GM19397 (cell line): ENCODE measurements at regions not wholly inside any gene's neighbourhood (a gene's known extent, or its start where the extent isn't known, plus 50 kb on each side); places are given as distances from the start of the nearest gene placed in this dataset.
"Not testable (repeated sequence)": the region's sequence is repeated elsewhere in the genome, so short reads cannot be mapped to it uniquely, and the experiment has no call there.

Experiments used
- ATAC-seq: cut with Tn5 transposase; IDR thresholded peaks from one replicate; pipeline ENCODE4 v1.9.1; 2021; ENCODE audit warnings: mild to moderate bottlenecking, moderate library complexity; ENCODE audit not compliant: unreplicated experiment

DNA sequence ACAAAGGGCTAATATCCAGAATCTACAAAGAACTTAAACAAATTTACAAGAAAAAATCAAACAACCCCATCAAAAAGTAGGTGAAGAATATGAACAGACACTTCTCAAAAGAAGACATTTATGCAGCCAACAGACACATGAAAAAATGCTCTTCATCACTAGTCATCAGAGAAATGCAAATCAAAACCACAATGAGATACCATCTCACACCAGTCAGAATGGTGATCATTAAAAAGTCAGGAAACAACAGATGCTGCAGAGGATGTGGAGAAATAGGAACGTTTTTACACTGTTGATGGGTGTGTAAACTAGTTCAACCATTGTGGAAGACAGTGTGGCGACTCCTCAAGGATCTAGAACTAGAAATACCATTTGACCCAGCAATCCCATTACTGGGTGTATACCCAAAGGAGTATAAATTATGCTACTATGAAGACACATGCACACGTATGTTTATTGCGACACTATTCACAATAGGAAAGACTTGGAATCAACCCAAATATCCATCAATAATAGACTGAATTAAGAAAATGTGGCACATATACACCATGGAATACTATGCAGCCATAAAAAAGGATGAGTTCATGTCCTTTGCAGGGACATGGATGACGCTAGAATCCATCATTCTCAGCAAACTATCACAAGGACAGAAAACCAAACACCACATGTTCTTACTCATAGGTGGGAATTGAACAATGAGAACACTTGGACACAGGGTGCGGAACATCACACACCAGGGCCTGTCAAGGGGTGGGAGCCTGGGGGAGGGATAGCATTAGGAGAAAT, 241.5 kb downstream of the KCNRG start:
- not testable (repeated sequence) for ATAC-seq

DNA sequence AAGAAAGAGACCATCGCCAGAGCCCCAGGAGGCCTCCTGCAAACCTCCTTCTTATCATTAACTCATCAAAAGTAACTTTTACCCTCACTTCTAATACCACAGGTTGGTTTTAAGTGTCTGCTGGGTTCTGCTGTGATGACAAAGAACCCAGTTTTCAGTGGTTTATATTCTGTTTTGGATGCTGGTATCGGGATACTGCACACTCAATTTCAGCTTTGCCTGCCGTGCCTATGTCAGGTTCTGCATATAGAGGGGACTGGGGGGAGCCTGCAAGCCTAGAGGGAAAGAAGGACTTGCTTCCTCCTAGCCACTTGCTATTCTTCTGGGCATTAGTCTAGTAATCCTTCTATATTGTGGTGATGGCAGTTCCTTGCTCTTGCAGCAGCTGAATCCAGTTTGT, 242.4 kb downstream of the KCNRG start:
- ATAC-seq = no peak

DNA sequence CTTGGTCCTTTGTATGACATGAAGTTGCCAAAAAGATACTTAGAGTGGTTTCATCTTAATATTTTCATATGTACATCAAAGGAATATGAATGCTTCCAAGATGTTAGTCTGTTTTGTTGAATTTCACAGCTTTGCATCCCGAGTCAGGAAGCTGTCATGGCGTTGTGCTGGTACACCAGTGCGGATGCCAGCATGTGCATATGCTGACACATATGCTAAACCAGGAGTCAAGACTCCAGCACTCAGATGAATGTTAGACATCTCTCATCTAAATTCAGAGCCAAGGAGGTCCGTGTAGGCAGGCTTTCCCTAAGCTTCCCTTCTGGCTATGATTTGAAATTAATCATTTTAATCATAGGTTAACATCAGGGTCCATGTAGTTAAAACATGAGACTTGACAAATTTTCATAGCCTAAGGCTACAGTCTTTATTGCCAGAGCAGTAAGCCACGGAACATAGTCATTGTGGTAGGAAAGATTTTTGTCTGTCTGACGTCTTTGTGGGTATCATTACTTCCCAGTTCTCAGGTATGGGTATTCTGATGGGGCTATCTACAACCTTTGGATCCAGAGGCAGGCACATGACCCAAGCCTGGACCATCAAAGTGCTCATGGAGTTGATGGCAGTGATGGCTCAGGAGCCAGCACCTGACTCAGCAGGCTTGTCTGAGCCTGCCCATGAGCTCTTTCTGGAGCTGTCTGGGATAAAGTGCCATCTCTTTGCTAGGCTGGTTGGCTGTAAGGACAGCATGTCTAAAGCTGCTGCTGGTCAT, 246.1 kb downstream of the KCNRG start:
- ATAC-seq = no peak

DNA sequence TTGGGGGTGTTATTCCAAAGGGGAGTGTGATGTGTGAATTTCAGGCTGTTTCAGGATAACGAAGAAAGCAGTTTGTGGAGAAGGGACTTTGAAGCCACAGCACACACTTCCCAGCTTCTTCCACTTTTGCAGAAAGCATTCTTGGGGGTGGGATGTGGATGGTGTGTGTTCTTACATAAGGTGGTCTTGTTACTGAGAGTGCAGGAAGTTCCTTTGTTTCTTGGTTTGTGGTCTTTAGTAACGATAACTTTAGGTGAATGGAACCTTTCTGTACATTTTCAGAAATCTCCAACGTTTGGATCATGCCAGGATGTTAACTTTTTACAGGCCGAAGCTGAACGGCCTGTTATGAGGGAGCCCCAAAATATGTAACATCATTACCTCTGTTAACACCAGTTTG, 251.8 kb downstream of the KCNRG start:
- no peak for ATAC-seq

DNA sequence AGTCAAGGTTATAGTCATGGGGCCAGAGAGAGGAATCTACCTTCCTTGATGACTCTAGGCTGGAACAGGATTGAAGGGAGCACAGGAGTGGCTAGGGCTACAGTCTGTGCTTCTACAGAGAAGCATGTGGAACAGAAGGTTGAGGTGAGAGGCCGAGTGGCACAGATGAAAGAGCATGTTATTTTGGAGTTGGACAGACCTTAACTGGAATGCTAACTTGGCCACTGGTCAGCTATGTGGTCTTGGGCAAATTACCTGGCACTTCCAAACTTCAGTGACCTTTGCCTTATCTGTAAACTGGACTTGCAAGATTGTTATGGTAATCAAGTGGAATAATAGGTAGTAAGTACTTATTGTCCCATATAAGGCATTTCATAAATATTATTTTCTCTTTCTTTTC, 252.7 kb downstream of the KCNRG start:
- no peak for ATAC-seq

DNA sequence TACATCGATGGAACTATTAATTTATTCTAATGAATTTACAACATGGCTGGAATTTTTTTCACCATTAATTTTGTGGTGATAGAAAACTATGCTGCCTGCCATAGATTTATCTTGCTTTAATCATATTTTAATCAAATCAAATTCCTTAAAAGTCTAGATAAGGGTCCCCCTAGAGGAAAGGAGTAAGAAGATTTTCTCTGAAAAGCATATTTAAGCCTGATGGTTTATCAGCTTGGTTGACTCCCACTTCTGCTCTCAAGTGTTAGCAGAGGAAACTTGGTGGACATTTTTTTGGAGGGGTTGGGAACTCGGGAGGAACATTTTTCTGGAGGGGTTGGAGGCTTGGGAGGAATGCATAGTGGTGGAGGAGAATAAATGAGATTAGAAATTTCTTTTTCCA, 253.3 kb downstream of the KCNRG start:
- no peak for ATAC-seq

DNA sequence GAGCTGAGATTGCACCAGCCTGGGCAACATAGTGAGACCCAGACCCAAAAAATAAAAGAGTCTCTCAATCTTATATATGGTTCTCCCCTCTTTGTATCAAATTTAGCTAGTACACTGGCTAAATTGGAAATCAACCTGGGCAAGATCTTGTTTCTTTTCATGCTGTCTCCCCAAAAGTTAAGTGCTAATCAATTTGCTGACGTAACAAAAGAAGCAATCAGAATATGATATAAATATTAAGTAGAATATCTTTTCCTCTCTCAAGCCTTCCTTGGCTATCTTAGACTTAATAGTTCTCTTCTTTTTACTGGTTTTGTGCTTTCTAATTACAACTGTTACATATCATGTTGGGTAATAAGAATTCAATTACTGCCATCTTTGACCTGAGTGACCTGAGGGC, 258.9 kb downstream of the KCNRG start:
- no peak for ATAC-seq

DNA sequence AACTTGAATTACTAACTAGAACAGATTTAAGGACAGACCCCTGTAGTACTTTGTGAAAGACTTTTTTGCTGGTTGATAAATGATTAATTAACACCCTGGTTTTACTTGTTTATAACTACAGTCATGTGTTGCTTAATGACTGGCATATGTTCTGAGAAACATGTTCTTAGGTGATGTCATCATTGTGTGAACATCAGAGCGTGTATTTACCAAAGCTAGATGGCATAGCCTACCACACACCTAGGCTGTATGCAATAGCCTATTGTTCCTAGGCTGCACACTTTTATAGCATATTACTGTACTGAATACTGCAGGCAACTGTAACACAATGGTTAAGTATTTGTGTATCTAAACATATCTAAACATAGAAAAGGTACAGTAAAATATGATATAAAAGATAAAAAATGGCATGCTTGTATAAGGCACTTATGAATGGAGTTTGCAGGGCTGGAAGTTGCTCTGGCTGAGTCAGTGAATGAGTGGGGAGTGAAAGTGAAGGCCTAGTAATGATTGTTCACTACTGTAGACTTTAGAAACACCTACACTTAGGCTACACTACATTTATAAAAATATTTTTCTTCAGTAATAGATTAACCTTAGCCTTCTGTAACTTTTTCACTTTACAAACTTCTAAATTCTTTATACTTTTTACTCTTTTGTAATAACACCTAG, 260.3 kb downstream of the KCNRG start:
- ATAC-seq = no peak

DNA sequence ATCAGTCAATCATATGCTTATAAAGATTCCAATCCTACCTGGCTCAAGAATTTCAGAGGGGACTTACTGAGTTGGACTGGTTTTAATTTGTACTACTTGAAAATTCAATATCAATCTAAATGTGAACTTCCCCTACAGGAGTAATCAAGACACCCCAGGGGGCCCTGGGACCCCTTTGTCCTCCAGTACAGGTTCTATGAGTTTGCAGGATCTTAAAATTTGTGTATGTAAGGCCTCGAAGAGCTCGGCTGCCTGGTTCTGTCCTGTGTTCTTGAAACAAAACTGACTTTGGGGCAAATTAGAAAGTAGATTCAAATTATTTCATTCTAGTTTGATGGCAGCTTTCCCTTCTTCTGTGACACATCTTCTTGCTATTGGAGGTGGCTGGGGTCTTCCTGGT, 261.3 kb downstream of the KCNRG start:
- ATAC-seq = no peak

DNA sequence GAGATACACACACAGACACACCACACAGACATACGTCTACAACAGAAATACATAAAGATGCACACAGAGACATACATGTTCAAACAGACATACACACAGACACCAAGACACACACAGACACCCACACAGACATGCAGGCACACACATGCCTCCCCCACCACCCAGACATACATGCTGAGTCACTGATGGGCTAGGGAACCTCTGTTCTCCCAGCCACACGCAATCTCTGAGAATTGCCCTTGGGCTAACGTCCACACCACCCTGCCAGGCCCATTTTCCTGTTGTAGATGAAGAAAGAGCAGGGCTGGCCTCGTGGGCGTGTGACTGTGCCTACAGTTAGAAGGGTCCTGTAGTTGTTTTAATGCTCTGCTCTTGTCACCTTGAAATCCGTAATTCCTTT, 261.9 kb downstream of the KCNRG start:
- no peak for ATAC-seq

DNA sequence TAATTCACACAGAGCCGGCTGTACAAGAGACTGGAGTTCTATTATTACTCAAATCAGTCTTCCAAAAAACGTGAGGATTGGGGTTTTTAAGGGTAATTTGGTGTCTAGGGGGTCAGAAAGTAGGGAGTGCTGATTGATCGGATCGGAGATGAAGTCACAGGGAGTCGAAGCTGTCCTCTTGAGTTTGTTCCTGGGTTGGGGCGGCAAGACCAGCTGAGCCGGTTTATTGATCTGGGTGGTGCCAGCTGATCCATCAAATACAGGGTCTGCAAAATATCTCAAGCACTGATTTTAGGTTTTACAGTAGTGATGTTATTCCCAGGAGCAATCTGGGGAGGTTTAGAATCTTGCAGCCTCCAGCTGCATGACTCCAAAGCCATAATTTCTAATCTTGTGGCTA, 262.7 kb downstream of the KCNRG start:
- ATAC-seq = no peak

DNA sequence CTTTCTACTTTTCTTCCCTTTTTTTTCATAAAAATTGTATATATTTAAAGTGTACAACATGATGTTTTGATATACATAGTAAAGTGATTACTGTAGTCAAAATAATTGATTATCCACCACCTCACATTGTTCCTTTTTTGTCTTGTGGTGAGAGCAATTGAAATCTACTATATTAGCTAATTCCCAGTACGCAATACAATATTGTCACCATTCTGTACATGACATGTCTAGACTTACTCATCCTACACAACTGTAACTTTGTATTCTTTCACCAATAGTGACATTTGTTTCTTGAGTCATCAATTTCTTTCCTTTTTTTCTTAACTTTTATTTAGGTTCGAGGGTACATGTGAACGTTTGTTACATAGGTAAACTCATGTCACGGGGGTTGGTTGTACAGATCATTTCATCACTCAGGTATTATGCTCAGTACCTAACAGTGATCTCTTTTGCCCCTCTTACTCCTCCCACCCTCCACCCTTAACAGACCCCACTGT, 265.2 kb downstream of the KCNRG start:
- ATAC-seq = no peak

DNA sequence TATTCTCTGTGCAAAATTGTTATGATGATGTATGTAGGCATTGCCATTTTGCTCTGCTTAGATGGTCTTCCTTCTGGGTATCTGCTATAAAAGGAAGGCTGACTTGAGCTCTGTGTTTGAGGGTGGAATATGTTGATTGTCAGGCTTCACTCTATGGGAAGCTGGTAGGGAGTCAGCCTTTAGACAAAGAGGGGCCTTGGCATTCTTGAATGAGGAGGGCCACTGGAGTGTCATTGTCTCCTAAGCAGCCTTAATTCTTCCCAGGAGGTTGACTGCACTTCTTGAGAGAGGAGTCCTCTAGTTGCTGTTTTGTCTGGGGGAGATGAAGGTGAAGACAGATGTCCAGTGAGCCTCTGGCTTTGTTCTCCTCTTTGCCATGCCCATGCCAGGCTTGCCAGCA, 266.8 kb downstream of the KCNRG start:
- ATAC-seq = no peak

DNA sequence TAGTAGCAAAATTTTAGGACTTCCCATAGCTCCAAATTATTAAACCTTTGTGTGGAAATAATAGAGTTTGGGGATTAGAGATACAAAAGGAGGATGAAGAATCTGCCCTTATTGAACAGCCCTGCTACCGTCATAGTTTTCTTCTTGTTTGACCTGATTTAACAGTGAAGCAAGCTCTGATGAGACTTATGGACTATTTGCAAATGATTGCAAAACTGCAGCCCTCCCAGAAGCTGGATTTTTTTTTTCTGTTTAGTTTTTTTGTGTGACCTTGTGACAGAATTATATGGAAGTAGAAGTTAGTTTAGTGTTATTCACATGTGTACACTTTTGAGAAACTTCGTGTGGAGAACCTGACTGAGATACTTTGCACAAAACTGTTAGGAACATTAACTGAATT, 267.8 kb downstream of the KCNRG start:
- ATAC-seq = no peak

DNA sequence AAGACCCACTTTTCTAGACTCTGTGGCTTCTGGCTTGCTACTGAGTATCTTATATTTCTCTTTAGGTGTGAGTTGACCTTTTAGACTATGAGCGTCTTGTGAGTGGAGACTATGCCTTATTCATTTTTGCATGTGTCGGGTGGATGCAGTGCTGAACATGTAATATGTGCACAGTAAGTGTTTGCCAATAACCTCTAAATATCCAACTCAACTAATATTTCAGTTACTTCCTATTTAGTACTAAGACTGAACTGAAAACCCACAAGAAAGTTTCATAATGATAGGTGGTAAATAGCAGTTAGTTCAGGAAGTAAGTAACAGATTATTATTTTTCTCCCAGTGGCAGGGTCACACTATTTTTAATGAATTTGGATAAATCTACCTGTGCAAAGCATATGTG, 269.3 kb downstream of the KCNRG start:
- no peak for ATAC-seq

DNA sequence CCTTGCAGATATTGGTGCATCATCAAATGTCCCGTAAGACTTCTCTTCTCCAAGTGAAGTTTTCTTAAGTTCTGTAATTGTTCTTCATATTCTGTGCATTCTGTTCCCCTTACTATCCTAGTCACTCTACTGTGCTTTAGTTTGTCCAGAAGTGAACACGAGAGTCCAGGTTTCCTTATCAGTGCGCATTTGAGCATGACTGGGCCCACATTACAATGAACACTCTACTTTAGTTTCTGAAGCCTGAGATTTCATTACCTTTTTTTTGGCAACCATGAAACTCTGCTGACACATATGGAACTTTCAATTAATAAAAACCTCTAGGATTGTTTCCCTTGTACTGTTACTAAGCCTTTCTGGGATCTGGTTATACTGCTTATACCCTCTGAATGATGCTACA, 270.0 kb downstream of the KCNRG start:
- no peak for ATAC-seq

DNA sequence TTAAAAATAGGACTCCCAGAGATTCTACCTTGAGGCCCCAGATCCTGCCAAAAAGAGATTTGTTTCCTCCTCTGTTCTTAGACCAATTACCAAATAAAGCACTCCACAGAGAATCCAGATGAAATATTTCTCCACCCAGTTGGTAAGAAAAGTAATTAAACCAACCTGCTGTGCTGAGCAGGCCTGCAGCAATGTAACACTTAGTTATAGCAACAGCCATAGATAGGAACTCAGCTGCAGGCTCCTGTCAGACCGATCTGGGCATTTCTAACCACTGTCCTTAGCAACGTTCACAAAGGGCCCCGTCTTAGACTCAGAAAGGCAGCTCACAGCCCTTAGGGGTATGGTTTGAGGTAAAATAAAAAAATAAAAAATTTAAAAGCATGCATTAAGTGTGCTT, 271.1 kb downstream of the KCNRG start:
- ATAC-seq = no peak

DNA sequence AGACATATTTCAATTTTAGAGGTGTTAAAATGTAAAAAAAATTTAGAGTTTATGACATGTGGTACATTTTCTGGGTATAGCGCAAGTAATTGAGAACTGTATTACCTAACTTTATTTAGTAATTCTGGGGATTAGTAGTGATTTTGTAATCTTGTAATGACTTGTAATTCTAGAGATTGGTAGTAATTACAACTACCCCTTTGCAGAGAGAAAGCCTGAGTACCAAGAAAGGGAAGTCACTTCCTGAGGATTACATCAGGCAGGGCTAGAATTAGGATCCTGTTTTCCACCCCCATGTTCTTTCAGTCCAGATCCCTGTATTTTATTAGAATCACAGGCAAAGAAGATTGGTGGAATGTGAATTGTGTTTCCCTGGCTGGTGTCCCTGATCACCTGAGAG, 274.9 kb downstream of the KCNRG start:
- no peak for ATAC-seq

DNA sequence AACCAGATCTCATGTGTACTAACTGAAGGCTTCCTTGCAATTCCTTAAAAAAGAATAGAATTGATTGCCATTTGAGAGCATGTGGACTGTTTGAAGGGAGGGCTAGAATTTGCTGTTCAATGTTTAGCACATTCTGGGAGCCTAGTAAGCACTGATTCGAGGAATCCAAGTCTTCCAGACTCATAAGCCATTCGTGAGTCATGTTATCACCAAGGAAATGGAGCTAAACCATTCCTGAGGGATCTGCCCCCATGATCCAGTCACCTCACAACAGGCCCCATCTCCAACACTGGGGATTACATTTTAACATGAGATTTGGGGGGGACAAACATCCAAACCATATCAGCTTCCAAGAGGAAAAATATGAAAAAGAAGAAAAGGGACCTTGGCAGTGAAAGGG, 276.4 kb downstream of the KCNRG start:
- no peak for ATAC-seq

DNA sequence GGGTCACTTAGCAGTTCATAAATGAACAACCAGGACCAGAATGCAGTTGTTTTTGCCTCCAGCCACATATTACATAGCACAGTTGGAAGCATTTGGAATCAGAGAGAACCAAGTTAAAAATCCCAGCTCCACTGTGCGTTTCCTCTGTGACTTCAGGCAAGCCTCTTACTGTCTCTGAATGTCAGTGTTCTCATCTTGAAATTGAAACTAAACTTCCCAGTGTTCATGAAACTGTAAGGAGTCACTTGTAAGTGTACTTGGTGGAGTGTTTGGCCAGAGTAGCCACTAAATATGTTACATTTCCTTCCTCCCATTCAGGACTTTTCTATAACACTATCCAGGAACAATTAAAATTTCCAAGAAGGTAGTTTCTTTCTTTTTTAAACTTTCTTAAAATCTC, 276.8 kb downstream of the KCNRG start:
- ATAC-seq = no peak

DNA sequence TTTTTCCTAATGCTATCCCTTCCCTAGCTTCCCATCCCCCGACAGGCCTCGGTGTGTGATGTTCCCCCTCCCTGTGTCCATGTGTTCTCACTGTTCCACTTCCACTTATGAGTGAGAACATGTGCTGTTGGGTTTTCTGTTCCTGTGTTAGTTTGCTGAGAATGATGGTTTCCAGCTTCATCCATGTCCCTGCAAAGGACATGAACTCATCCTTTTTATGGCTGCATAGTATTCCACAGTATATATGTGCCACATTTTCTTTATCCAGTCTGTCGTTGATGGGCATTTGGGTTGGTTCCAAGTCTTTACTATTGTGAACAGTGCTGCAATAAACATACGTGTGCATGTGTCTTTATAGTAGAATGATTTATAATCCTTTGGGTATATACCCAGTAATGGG, 279.2 kb downstream of the KCNRG start:
- not testable (repeated sequence) for ATAC-seq
